ENCODE measurements at regions not wholly inside any gene's neighbourhood (a gene's known extent, or its start where the extent isn't known, plus 50 kb on each side); places are given as distances from the start of the nearest gene placed in this dataset.

- Histone ChIP-seq H3K4me1 (ENCODE audit: control insufficient read depth, insufficient read depth, low read length) (no peaks in the 10 kb centered on the region), H3K9me3 (ENCODE audit: control insufficient read depth, insufficient read depth, low read depth, low read length) (no peaks in the 10 kb centered on the region), H3K4me3 (ENCODE audit: low read depth, low read length) (no peak overlapping the region), H3K27ac (ENCODE audit: extremely low read depth, low read depth, low read length) (no peak overlapping the region), H3K36me3 (ENCODE audit: control insufficient read depth in 2 of 2, insufficient read depth in 1 of 2, low read length in 2 of 2) (no peaks in the 10 kb centered on the region)
- POLR2A ChIA-PET: no interaction called here
- no peak for TF ChIP-seq CTCF (tag by site-specific recombination; IDR thresholded peaks at IDR 0.05)
- no peak for TF ChIP-seq ZNF133 (tag by site-specific recombination; IDR thresholded peaks at IDR 0.05)
- no peak for TF ChIP-seq ZNF76 (tag by site-specific recombination; IDR thresholded peaks at IDR 0.05; ENCODE audit: borderline replicate concordance, low read depth)
- TF ChIP-seq WT1 (tag by site-specific recombination; IDR thresholded peaks at IDR 0.05): no peak
- TF ChIP-seq ZNF202 (tag by site-specific recombination; IDR thresholded peaks at IDR 0.05; ENCODE audit: borderline replicate concordance): no peak
- no peak for TF ChIP-seq SALL2 (tag by site-specific recombination; IDR thresholded peaks at IDR 0.05; ENCODE audit: borderline replicate concordance)
- TF ChIP-seq ZBTB1 (tag by site-specific recombination; IDR thresholded peaks at IDR 0.05): no peak
- no peak for TF ChIP-seq ZNF274 (IDR thresholded peaks at IDR 0.05; ENCODE audit: low read length)
- no peak for TF ChIP-seq ZNF274 (tag by site-specific recombination; IDR thresholded peaks at IDR 0.05; ENCODE audit: borderline replicate concordance)
- no peak for TF ChIP-seq ZNF670 (tag by site-specific recombination; IDR thresholded peaks at IDR 0.05; ENCODE audit: low read depth)
- no peak for TF ChIP-seq ZNF146 (tag by site-specific recombination; IDR thresholded peaks at IDR 0.05)
- no peak for TF ChIP-seq GLI4 (tag by site-specific recombination; IDR thresholded peaks at IDR 0.05)
- no peak for TF ChIP-seq ZNF580 (tag by site-specific recombination; IDR thresholded peaks at IDR 0.05)
- CTCF ChIA-PET: no interaction called here
Observed at GRCh38 chr14:97162621-97163020, 365.4 kb downstream of the VRK1 start.

GRCh38 chr14:97164021-97164420 lies 366.8 kb downstream of the VRK1 start:
- no peak overlapping the region for H3K27ac ChIP-seq (ENCODE audit: extremely low read depth, low read depth, low read length)
- H3K4me1 ChIP-seq (ENCODE audit: control insufficient read depth, insufficient read depth, low read length): no peaks in the 10 kb centered on the region
- H3K9me3 ChIP-seq (ENCODE audit: control insufficient read depth, insufficient read depth, low read depth, low read length): no peaks in the 10 kb centered on the region
- no peak overlapping the region for H3K4me3 ChIP-seq (ENCODE audit: low read depth, low read length)
- H3K36me3 ChIP-seq (ENCODE audit: control insufficient read depth in 2 of 2, insufficient read depth in 1 of 2, low read length in 2 of 2): no peaks in the 10 kb centered on the region
- CTCF ChIA-PET: interaction anchor here (0.7 kb wide), 1 partner anchor 576 kb away, joined by 3 read pairs; no protein-coding TSS in a partner anchor
- POLR2A ChIA-PET: no interaction called here
- TF ChIP-seq ZNF280C (tag by site-specific recombination; IDR thresholded peaks at IDR 0.05) (no peak), HIC1 (tag by site-specific recombination; IDR thresholded peaks at IDR 0.05) (no peak), WT1 (tag by site-specific recombination; IDR thresholded peaks at IDR 0.05) (no peak), ZNF571 (tag by site-specific recombination; IDR thresholded peaks at IDR 0.05) (no peak), ZNF600 (tag by site-specific recombination; IDR thresholded peaks at IDR 0.05) (no peak), ZBTB6 (tag by site-specific recombination; IDR thresholded peaks at IDR 0.05) (no peak), ZSCAN16 (tag by site-specific recombination; IDR thresholded peaks at IDR 0.05) (no peak), ZFP41 (tag by site-specific recombination; IDR thresholded peaks at IDR 0.05; ENCODE audit: borderline replicate concordance) (no peak), ZNF830 (tag by site-specific recombination; IDR thresholded peaks at IDR 0.05; ENCODE audit: low read depth) (no peak), ZNF175 (tag by site-specific recombination; IDR thresholded peaks at IDR 0.05) (no peak), REST (tag by site-specific recombination; IDR thresholded peaks at IDR 0.05) (no peak), ZNF184 (tag by site-specific recombination; IDR thresholded peaks at IDR 0.05) (no peak), ZNF10 (tag by site-specific recombination; IDR thresholded peaks at IDR 0.05) (no peak), ZNF624 (tag by site-specific recombination; IDR thresholded peaks at IDR 0.05) (no peak)
